UCSD-AML1 (cell line): ENCODE measurements at regions not wholly inside any gene's neighbourhood (a gene's known extent, or its start where the extent isn't known, plus 50 kb on each side); places are given as distances from the start of the nearest gene placed in this dataset.

Experiments
- DNase-seq: peaks from one replicate; lab custom pipeline; 2025; ENCODE audit not compliant: unreplicated experiment; lab: John Stamatoyannopoulos, UW

- no peak for DNase-seq
Measured at GRCh38 chr11:105333153-105333552, 193.6 kb upstream of the CARD18 start.

GRCh38 chr11:105332171-105332570 lies 192.6 kb upstream of the CARD18 start:
- DNase-seq, result no peak

GRCh38 chr11:105328061-105328460 lies 188.5 kb upstream of the CARD18 start:
- no peak for DNase-seq

- DNase-seq, result no peak
Measured at GRCh38 chr11:105324156-105324555, 184.6 kb upstream of the CARD18 start.

GRCh38 chr11:105321696-105322095 lies 182.1 kb upstream of the CARD18 start:
- DNase-seq, result no peak

GRCh38 chr11:105315287-105315686 lies 175.7 kb upstream of the CARD18 start:
- DNase-seq, result no peak

GRCh38 chr11:105312266-105312665 lies 172.7 kb upstream of the CARD18 start:
- DNase-seq, result no peak

- DNase-seq, result no peak
Measured at GRCh38 chr11:105298630-105299029, 159.1 kb upstream of the CARD18 start.

- no peak for DNase-seq
Measured at GRCh38 chr11:105298174-105298573, 158.6 kb upstream of the CARD18 start.

- no peak for DNase-seq
Measured at GRCh38 chr11:105297463-105297862, 157.9 kb upstream of the CARD18 start.

GRCh38 chr11:105296806-105297205 lies 157.2 kb upstream of the CARD18 start:
- no peak for DNase-seq

GRCh38 chr11:105296386-105296785 lies 156.8 kb upstream of the CARD18 start:
- DNase-seq, result no peak

- no peak for DNase-seq
Measured at GRCh38 chr11:105282658-105283057, 143.1 kb upstream of the CARD18 start.

GRCh38 chr11:105274631-105275030 lies 135.1 kb upstream of the CARD18 start:
- DNase-seq, result no peak

- DNase-seq, result no peak
Measured at GRCh38 chr11:105273660-105274280, 134.2 kb upstream of the CARD18 start.

GRCh38 chr11:105269862-105270261 lies 130.3 kb upstream of the CARD18 start:
- no peak for DNase-seq

GRCh38 chr11:105268404-105269062 lies 129.0 kb upstream of the CARD18 start:
- no peak for DNase-seq

- no peak for DNase-seq
Measured at GRCh38 chr11:105265845-105266244, 126.3 kb upstream of the CARD18 start.

- no peak for DNase-seq
Measured at GRCh38 chr11:105260976-105261375, 121.4 kb upstream of the CARD18 start.

- no peak for DNase-seq
Measured at GRCh38 chr11:105245781-105246315, 106.3 kb upstream of the CARD18 start.

- DNase-seq, result peak; percentile 13
Measured at GRCh38 chr11:105244160-105244825, 104.7 kb upstream of the CARD18 start.

- no peak for DNase-seq
Measured at GRCh38 chr11:105241136-105241535, 101.6 kb upstream of the CARD18 start.
